ENCODE measurements at regions not wholly inside any gene's neighbourhood (a gene's known extent, or its start where the extent isn't known, plus 50 kb on each side); places are given as distances from the start of the nearest gene placed in this dataset.

DNA sequence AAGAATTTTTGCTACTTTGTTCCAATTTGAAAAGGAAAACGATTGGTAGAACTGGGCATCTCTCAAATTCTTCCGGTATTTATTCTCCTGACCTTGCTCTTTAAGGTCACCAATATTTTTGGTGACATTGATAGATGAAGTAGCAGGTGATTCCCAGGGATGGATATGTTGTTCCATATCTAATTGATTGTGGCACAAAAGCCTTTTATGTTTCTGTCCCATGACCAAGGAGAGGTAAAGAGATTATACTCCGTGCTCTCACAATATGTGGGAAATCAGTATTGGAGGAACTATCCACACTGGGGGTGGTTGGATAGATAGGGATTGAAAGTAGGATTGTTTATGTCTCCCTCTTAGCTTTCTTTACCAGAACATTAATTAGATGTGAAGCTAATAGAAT lies 61.7 kb upstream of the LRIG3 start:
- DNase-seq (ENCODE audit: low read depth), result no peak

DNA sequence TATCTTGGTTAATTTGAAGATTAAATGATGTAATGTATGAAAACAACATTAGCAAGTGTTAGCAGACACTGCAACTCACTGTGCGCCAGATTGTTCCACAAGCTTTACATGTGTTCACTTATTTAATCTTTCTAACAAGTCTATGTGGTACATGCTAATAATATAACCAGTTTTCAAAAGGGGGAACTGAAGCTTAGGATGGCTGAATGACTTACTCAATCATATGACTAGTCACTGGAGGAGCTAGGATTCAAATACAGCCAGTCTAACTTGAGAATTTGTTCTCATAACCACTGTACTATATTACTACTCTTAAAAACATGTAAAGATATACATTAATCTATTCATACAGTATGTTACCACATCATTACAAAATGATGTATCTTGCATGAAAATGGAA lies 60.5 kb upstream of the LRIG3 start:
- DNase-seq (ENCODE audit: low read depth), result no peak

DNA sequence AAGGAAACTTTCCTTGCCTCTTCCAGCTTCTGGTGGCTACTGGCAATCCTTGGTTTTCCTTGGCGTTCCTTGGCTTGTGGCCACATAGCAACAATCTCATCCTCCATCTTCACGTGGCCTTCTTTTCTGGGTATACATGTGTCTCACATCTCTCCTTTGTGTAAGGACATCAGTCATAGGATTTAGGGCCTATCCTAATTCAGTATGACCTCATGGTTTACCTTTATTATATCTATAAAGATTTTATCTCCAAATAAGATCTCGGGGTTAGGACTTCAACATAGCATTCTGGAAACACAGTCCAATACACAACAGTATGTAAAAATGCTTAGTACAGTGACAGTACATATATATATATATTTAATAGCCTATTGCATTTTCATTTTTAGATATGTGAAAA lies 58.4 kb upstream of the LRIG3 start:
- DNase-seq (ENCODE audit: low read depth), result no peak

DNA sequence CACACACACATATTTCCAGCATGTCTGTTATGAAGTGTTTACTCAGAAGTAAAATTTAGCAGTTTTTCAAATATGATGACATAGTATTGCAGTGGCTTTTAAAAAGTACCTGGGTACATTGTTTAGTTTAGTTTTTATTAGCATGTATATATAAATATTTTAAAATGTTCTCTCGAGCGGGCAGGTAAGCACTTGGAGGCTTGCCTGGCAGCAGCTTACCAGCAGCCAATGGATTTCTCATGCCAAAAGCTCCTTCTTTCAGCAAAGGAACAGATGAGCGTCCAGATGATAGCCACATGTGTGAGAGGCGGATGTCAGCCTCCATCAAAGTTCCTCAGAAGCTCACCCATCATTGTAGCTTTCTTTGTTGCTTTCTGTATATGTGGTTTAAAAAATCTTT lies 57.2 kb upstream of the LRIG3 start:
- no peak for DNase-seq (ENCODE audit: low read depth)

DNA sequence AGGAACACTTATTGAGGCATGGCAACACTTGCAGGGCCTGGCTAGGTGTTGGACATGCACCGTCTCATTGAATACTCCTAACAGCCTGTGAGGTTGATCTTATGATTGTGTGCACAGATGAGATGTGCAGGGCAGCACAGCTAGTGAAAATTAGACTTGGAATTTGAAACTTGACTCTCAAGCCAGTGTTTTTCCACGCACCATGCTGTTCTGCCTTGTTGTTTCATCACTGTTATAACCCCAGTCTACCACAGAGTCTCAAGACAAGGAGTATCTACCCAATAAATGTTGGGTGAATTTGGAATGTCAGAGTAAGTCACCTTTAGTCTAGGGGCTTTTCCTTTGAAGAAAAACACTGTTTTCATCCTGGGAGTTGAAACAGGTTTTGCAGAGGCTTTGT lies 55.8 kb upstream of the LRIG3 start:
- DNase-seq (ENCODE audit: low read depth), result no peak
